H9 (cell line): ENCODE measurements at regions not wholly inside any gene's neighbourhood (a gene's known extent, or its start where the extent isn't known, plus 50 kb on each side); places are given as distances from the start of the nearest gene placed in this dataset.

Source experiments
- DNase-seq: peaks from one replicate; pipeline ENCODE4 v3.0.0-alpha.2; 2017
- H2AFZ ChIP-seq: one replicate; pipeline ENCODE4 v1.6.1; 2013; ENCODE audit warnings: mild to moderate bottlenecking, low read length, control low read depth, moderate library complexity
- H2AK5ac ChIP-seq: 2 replicates; pipeline ENCODE4 v1.6.1; 2013; ENCODE audit warnings: low read length, control low read depth, mixed read lengths; ENCODE audit not compliant: insufficient read length
- H2BK120ac ChIP-seq: one replicate; pipeline ENCODE4 v1.6.1; 2013; ENCODE audit warnings: low read depth, mild to moderate bottlenecking, low read length, control low read depth, inconsistent platforms; ENCODE audit not compliant: poor library complexity, severe bottlenecking
- H2BK12ac ChIP-seq: 2 replicates; pipeline ENCODE4 v1.6.1; 2013; ENCODE audit warnings: low read length, control low read depth, mixed read lengths, low read depth; ENCODE audit not compliant: insufficient read length
- H2BK15ac ChIP-seq: 2 replicates; pipeline ENCODE4 v1.6.1; 2013; ENCODE audit warnings: low read depth, low read length, control low read depth
- H2BK20ac ChIP-seq: one replicate; pipeline ENCODE4 v1.6.1; 2013; ENCODE audit warnings: low read depth, mild to moderate bottlenecking, low read length, control low read depth, inconsistent platforms; ENCODE audit not compliant: poor library complexity, severe bottlenecking
- H2BK5ac ChIP-seq: 2 replicates; pipeline ENCODE4 v1.6.1; 2013; ENCODE audit warnings: low read length, control low read depth, mixed read lengths; ENCODE audit not compliant: insufficient read length
- H3K14ac ChIP-seq: 2 replicates; pipeline ENCODE4 v1.6.1; 2013; ENCODE audit warnings: low read length, control low read depth; ENCODE audit not compliant: insufficient read depth
- H3K18ac ChIP-seq: 2 replicates; pipeline ENCODE4 v1.6.1; 2013; ENCODE audit warnings: low read depth, mild to moderate bottlenecking, mixed read lengths, low read length, control low read depth; ENCODE audit not compliant: insufficient read length
- H3K23ac ChIP-seq: 2 replicates; pipeline ENCODE4 v1.6.1; 2013; ENCODE audit warnings: low read length, control low read depth, mixed read lengths, low read depth; ENCODE audit not compliant: insufficient read length
- H3K23me2 ChIP-seq: 2 replicates; pipeline ENCODE4 v1.6.1; 2013; ENCODE audit warnings: low read depth, mild to moderate bottlenecking, mixed read lengths, low read length, control low read depth; ENCODE audit not compliant: insufficient read length, poor library complexity, severe bottlenecking
- H3K27ac ChIP-seq: 2 replicates; pipeline ENCODE4 v1.5.1; 2013; ENCODE audit warnings: low read length, control low read depth, mixed read lengths, low read depth; ENCODE audit not compliant: insufficient read length
- H3K27me3 ChIP-seq: 2 replicates; pipeline ENCODE4 v1.6.1; 2013; ENCODE audit warnings: low read length, control low read depth, inconsistent platforms; ENCODE audit not compliant: insufficient read depth
- H3K4ac ChIP-seq: 2 replicates; pipeline ENCODE4 v1.6.1; 2013; ENCODE audit warnings: low read depth, mild to moderate bottlenecking, control low read depth, inconsistent platforms, low read length, moderate library complexity
- H3K4me1 ChIP-seq: 2 replicates; pipeline ENCODE4 v1.6.1; 2013; ENCODE audit warnings: low read length, control low read depth, inconsistent platforms; ENCODE audit not compliant: insufficient read depth
- H3K4me2 ChIP-seq: 2 replicates; pipeline ENCODE4 v1.6.1; 2013; ENCODE audit warnings: low read length, control low read depth, mixed read lengths; ENCODE audit not compliant: insufficient read length, insufficient read depth
- H3K56ac ChIP-seq: 2 replicates; pipeline ENCODE4 v1.6.1; 2013; ENCODE audit warnings: low read depth, mild to moderate bottlenecking, mixed read lengths, low read length, control low read depth; ENCODE audit not compliant: insufficient read length
- H3K79me1 ChIP-seq: 2 replicates; pipeline ENCODE4 v1.6.1; 2013; ENCODE audit warnings: low read depth, mild to moderate bottlenecking, moderate library complexity, low read length, control low read depth, inconsistent platforms; ENCODE audit not compliant: insufficient read depth, poor library complexity, severe bottlenecking
- H3K79me2 ChIP-seq: 2 replicates; pipeline ENCODE4 v1.6.1; 2013; ENCODE audit warnings: low read length, control low read depth, inconsistent platforms; ENCODE audit not compliant: insufficient read depth
- H3K9ac ChIP-seq: 2 replicates; pipeline ENCODE4 v1.6.1; 2013; ENCODE audit warnings: low read length, control low read depth, mixed read lengths; ENCODE audit not compliant: insufficient read length; ENCODE audit errors: extremely low read depth
- H3K9me3 ChIP-seq: one replicate; pipeline ENCODE4 v1.6.1; 2013; ENCODE audit warnings: low read depth, low read length, inconsistent platforms; ENCODE audit not compliant: control insufficient read depth
- H3T11ph ChIP-seq: one replicate; pipeline ENCODE4 v1.6.1; 2013; ENCODE audit warnings: mild to moderate bottlenecking, low read length, control low read depth, inconsistent platforms
- H4K20me1 ChIP-seq: one replicate; pipeline ENCODE4 v1.6.1; 2013; ENCODE audit not compliant: control insufficient read depth, insufficient read length, insufficient read depth
- H4K5ac ChIP-seq: 2 replicates; pipeline ENCODE4 v1.6.1; 2013; ENCODE audit warnings: low read depth, mild to moderate bottlenecking, mixed read lengths, low read length, control low read depth; ENCODE audit not compliant: insufficient read length
- H4K8ac ChIP-seq: replicated peaks from 2 replicates; pipeline ENCODE4 v1.6.1; 2013; ENCODE audit warnings: low read length, control low read depth, mixed read lengths, low read depth; ENCODE audit not compliant: insufficient read length
- H4K91ac ChIP-seq: 2 replicates; pipeline ENCODE4 v1.6.1; 2013; ENCODE audit warnings: low read depth, mild to moderate bottlenecking, moderate library complexity, mixed read lengths, low read length, control low read depth; ENCODE audit not compliant: insufficient read length
- H3K27ac Mint-ChIP-seq, 3 experiments: 2 replicates in 2 of 3; 3 replicates in 1 of 3; pipeline ENCODE4 v1.8.0; 2020 to 2021; ENCODE audit warnings: mixed read lengths in 3 of 3, mild to moderate bottlenecking in 1 of 3, moderate library complexity in 1 of 3
- H3K27me3 Mint-ChIP-seq: 2 replicates; pipeline ENCODE4 v1.8.0; 2021; ENCODE audit warnings: low read depth, mild to moderate bottlenecking, moderate library complexity, mixed read lengths
- H3K36me3 Mint-ChIP-seq, 3 experiments: 2 replicates in 2 of 3; 3 replicates in 1 of 3; pipeline ENCODE4 v1.8.0; 2020 to 2021; ENCODE audit warnings: low read depth in 3 of 3, mixed read lengths in 3 of 3; ENCODE audit not compliant: insufficient read depth in 1 of 3
- H3K4me1 Mint-ChIP-seq, 2 experiments: 2 replicates each; pipeline ENCODE4 v1.8.0; 2020; ENCODE audit warnings: mixed read lengths in 2 of 2
- H3K4me3 Mint-ChIP-seq, 2 experiments: 2 replicates in 1 of 2; 3 replicates in 1 of 2; pipeline ENCODE4 v1.8.0; 2020 to 2021; ENCODE audit warnings: mild to moderate bottlenecking in 2 of 2, mixed read lengths in 2 of 2, moderate library complexity in 1 of 2
- H3K9me3 Mint-ChIP-seq, 2 experiments: 2 replicates in 1 of 2; 3 replicates in 1 of 2; pipeline ENCODE4 v1.8.0; 2020; ENCODE audit warnings: mild to moderate bottlenecking in 2 of 2, mixed read lengths in 2 of 2, moderate library complexity in 1 of 2
- CTCF ChIP-seq: fragments of 200-600 bp; sonication (generic); conservative IDR thresholded peaks from 3 replicates; pipeline ENCODE4 v1.8.0; 2021; ENCODE audit warnings: antibody characterized with exemption, mild to moderate bottlenecking
- WGBS: extraction: QIAGEN DNeasy Blood & Tissue Kit; methylation state at CpG from one replicate; pipeline ENCODE4 v1.1.7; 2013; ENCODE audit warnings: missing lambda C conversion rate, low lambda C conversion rate, mixed read lengths; ENCODE audit not compliant: insufficient read length; ENCODE audit errors: extremely low coverage; 5-methylcytosine and 5-hydroxymethylcytosine counted together

- H3K79me1 ChIP-seq: no peaks in the 10 kb centered on the region
- no peak for DNase-seq
- no peaks in the 10 kb centered on the region for H4K20me1 ChIP-seq
- no peak overlapping the region for H2AFZ ChIP-seq
- H2BK15ac ChIP-seq: no peak overlapping the region
- H3K27me3 Mint-ChIP-seq: no peaks in the 10 kb centered on the region
- H3K4me1 ChIP-seq: no peaks in the 10 kb centered on the region
- no peak overlapping the region for H3K27ac ChIP-seq
- no peak overlapping the region for H3K27ac Mint-ChIP-seq
- H4K5ac ChIP-seq: no peak overlapping the region
- H3K79me2 ChIP-seq: no peaks in the 10 kb centered on the region
- no peak overlapping the region for H2BK5ac ChIP-seq
- H3T11ph ChIP-seq: no peak overlapping the region
- no peak overlapping the region for H3K56ac ChIP-seq
- H3K4me3 Mint-ChIP-seq: no peak overlapping the region
- H4K91ac ChIP-seq: no peak overlapping the region
- no peaks in the 10 kb centered on the region for H3K9me3 Mint-ChIP-seq
- no peak overlapping the region for H2BK12ac ChIP-seq
- H3K23ac ChIP-seq: no peak overlapping the region
- H4K8ac ChIP-seq: no peak overlapping the region
- no peak overlapping the region for H2AK5ac ChIP-seq
- H3K4ac ChIP-seq: no peak overlapping the region
- H2BK20ac ChIP-seq: no peak overlapping the region
- no peak overlapping the region for H3K4me2 ChIP-seq
- no peaks in the 10 kb centered on the region for H3K23me2 ChIP-seq
- no peak overlapping the region for H3K18ac ChIP-seq
- TF ChIP-seq CTCF: no peak
- H3K4me1 Mint-ChIP-seq: no peaks in the 10 kb centered on the region
- H3K9ac ChIP-seq: no peak overlapping the region
- H3K14ac ChIP-seq: no peak overlapping the region
- no CpG with 5 or more reads among the region's 4 CpGs for WGBS
- no peaks in the 10 kb centered on the region for H3K9me3 ChIP-seq
- no peaks in the 10 kb centered on the region for H3K27me3 ChIP-seq
- H2BK120ac ChIP-seq: no peak overlapping the region
- no peaks in the 10 kb centered on the region for H3K36me3 Mint-ChIP-seq
These were observed 654.1 kb upstream of the MARCKS start for GRCh38 chr6:113202852-113203714.
